Activated CD8-positive, alpha-beta memory T cell treated with anti-CD3 and anti-CD28 coated beads, Interleukin-2, amount 50 U/mL, for 48 hours (primary cell): ENCODE measurements at regions not wholly inside any gene's neighbourhood (a gene's known extent, or its start where the extent isn't known, plus 50 kb on each side); places are given as distances from the start of the nearest gene placed in this dataset.
A peak's percentile ranks its signal among the peaks of the same experiment; 100 is the strongest.
"Not testable (repeated sequence)": the region's sequence is repeated elsewhere in the genome, so short reads cannot be mapped to it uniquely, and the experiment has no call there.

Source experiments
- DNase-seq: peaks from one replicate; pipeline ENCODE4 v3.0.0-alpha.2; 2020

DNA sequence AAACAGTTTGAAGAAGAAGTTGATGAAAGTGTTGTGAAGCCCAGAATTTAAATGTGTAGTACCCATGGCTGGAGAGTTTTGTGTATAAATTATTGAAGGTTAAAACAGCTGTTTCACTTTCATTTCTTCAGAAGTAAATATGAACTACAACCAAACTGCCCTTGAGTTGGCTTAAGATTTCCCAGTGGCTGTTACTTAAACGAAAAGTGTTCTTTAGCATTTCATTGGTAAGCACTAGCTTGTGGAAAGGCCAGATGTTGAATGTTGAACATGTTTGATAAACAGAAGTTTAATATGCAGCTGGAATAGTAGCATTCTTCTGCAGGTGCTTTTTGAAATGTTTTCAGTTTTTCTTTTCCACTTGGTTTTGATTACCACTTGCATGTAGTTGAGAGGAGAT is 83.2 kb upstream of the TNRC6B start:
- DNase-seq: no peak

DNA sequence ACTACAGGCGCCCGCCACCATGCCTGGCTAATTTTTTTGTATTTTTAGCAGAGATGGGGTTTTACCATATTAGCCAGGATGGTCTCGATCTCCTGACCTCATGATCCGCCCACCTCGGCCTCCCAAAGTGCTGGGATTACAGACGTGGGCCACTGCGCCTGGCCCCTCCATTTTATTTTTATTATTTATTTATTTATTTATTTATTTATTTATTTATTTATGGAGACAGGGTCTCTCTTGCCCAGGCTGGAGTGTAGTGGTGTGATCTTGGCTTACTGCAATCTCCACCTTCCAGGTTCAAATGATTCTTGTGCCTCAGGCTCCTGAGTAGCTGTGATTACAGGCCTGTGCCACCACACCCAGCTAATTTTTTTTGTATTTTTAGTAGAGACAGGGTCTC is 77.8 kb upstream of the TNRC6B start:
- not testable (repeated sequence) for DNase-seq

DNA sequence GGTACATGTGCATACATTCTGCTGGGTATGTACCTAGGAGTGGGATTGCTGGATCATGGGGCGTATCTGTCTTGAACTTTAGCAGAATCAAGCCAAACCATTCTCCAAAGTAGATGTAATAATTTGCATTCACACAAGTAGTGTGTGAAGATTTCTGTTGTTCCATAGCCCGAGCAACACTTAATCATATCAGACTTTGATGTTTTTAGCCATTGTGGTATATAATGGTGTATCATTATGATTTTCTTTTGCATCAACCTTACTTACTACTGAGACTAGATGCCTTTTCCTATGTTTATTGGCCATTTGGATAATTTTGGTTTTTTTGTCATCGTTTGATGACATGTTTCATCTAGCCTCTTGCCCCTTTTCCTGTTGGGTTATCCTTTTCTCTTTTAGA is 72.0 kb upstream of the TNRC6B start:
- DNase-seq: no peak

DNA sequence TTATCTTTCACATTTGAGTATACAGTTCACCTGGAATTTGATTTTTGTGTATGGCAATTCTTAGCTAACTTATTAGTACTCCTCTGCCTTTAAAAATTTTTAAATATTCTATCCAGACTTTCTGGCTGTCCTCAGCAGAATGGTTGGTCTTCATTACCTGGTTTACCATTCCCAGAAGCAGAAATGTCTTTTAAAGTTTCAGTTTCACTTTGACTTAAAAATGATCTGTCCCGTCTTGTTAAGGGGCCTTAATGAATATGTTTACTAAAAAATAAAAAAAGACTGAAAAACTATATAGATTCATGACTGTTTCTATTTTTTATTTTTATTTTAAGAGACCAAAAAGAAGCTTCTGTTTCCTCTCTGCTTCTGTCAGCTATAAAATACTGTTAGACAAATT is 70.5 kb upstream of the TNRC6B start:
- no peak for DNase-seq

DNA sequence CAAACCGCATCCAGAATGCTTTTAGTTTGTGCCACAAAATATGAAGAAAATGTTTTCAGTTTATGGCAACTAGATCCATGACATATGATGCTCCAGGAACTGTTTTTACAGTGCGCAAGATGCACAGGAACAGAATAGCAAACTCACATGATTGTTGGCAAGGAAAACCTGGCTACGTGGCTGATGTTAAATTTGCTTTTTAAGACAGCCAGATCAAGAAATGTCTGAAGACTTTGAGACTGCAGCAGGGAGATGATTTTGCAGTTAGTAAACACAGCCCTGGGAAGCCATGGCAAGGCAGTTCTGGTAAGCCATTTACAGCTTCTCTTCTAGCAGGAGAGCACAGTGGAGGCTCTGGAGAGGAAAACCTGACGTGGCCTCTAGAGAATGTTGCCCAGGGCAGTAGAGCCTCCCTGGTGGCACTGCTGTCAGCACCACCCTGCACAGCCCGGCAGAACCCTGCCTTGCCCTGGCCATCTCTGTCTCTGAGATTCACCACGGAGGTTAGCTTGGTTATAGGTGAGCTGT is 69.8 kb upstream of the TNRC6B start:
- peak; percentile 61 for DNase-seq

DNA sequence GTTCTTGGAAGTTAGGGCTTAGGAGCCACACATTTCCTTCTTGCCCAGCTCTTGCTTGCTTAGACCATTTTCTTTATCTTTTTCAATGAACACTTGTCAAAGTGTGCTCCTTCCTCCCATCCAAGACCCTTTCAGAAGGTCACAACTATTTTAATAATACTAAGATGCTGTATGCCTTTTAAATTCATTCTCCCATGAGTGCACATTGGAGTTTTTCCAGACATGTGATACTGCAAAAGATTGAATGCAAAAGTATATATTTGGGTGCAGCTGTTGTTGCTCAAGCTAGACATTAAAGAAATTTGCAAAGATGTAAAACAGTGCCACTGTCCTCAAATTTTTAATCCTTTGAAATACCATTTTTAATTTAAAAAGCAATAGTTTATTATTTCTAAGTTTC is 69.3 kb upstream of the TNRC6B start:
- no peak for DNase-seq

DNA sequence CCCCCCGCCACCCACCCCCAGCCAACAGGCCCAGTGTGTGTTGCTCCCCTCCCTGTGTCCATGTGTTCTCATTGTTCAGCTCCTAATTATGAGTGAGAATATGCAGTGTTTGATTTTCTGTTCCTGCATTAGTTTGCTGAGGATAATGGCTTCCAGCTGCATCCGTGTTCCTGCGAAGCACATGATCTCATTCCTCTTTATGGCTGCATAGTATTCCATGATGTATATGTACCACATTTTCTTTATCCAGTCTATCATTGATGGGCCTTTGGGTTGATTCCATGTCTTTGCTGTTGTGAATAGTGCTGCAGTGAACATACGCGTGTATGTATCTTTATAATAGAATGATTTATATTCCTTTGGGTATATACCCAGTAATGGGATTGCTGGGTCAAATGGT is 68.8 kb upstream of the TNRC6B start:
- DNase-seq: not testable (repeated sequence)

DNA sequence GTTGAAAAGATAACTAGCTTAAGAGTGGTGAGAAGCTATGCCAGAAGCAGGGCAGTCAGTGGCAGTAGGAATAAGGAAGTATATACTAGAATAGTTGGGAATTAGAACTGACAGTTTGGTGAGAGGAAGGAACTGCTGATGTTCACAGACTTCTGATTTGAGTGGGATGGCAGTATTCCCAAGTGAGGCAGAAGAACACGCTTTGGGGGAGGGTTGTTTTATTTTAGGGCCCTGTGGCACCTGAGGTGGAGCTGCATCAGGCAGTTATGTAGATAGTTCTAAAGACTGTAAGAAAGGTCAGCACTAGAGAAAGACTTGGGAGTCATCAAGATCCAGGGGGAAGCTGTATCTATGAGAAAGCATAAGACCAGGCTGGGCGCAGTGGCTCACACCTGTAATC is 66.3 kb upstream of the TNRC6B start:
- no peak for DNase-seq

DNA sequence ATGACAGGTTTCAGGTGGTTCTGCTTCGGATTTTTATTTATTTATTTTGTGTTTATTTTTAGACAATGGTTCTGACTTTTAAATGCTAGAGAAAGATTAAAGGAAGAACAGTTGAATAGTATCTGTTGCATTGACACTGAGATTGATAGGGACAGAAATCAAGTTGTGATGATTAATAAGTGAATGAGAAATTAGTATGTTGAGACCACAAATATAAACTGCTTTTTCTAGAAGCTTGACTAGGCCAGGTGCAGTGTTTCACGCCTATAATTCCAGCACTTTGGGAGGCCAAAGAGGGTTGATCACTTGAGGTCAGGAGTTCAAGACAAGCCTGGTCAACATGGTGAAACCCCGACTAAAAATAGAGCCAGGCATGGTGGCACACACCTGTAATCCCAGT is 65.1 kb upstream of the TNRC6B start:
- no peak for DNase-seq

DNA sequence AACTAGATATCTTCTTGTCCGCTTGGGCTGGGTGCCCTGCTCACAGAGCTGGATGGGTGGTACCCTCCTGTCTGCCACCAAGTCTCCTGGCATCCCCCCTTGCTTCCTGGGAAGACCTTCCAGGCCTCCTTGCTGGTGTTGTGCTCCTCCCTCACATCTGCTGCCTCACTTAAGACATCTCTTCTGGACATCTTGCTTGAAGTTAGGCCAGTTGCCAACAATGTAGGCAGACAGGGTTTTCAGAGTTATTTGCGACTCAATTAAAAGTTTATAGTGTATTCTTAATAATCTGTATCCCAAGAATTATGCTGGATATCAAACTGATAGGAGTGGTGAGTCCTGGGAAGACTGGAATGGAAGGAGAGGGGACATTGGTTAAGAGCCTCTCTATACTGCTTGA is 64.0 kb upstream of the TNRC6B start:
- DNase-seq: no peak

DNA sequence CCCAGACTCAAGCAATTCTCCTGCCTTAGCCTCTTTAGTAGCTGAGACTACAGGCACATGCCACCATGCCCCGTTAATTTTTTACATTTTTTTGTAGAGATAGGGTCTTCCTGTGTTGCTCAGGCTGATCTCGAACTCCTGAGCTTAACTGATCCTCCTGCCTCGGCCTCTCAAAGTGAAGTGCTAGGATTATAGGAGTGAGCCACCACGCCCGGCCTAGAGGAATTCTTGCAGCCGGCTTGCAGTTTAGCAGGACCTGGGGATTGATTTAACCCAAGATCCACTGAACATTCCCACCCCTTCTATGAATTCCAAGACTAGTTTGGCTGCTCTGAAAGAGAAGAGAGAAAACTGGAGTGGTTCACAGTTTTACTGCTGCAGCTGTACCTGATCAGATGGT is 63.3 kb upstream of the TNRC6B start:
- no peak for DNase-seq

DNA sequence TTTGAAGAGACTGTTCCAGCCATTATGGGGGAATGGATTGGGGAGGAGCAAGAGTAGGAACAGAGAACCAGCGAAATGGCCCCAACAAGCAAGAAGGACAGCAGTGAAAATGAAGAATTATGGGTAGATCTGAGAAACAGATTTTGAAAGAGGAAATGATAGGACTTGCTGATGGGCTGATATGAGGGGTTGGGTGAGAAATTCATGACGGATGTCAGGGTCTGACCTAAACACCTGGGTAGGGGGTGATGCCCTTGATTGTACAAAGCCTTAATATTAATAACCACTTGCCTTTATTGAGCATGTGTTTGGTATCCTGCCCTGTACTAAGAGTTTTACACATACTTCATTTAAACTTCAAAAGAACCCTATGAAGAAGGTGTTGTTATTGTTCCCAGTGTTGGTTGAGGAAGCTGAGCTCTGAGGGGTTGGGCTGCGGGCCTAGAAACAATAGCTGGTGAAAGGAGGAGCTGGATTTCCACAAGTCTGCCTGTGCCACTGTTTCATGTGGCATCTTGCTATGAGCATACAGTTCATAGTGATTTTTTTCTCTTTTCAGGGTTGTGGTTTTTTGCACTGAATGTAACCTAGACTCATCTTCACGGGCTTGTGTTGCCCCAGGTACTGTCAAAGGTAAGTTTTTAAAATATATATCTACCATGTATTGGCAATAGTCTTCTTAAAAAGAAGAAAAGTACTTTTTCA is 61.1 kb upstream of the TNRC6B start:
- no peak for DNase-seq

DNA sequence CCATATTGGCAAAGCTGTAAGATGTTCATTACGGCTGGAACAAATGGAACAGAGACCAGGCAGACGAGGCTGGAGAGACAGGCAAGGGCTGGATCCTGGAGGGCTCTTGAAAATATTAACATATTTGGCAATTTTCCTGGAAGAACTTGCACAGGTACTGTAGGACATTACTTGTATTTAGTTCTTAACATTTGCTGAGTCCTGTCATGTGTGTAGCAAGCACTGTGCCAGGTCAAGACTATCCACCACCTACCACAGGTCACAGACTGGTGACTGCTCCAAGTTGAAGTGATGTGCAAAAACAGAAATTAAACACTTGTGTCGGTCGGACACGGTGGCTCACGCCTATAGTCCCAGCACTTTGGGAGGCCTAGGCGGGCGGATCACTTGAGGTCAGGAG is 58.7 kb upstream of the TNRC6B start:
- no peak for DNase-seq

DNA sequence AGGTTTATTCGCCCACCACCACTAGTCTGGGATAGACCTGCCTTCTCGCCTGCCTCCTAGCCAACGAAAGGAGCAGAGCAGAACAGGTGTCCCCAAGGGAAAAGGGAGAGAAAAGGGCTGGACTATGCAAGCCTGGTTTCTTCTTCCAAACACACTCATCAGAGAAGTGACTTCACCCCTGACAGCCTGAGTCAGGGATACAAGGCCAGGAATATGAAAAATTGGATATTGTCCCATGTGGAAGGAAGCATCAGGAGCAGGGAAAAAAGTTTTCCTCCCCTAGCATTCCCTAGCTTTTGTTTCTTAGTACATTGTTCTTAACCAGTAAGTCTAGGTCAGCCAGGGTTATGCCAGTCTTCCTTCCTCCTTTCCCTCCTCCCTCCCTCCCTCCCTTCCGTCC is 56.9 kb upstream of the TNRC6B start:
- no peak for DNase-seq

DNA sequence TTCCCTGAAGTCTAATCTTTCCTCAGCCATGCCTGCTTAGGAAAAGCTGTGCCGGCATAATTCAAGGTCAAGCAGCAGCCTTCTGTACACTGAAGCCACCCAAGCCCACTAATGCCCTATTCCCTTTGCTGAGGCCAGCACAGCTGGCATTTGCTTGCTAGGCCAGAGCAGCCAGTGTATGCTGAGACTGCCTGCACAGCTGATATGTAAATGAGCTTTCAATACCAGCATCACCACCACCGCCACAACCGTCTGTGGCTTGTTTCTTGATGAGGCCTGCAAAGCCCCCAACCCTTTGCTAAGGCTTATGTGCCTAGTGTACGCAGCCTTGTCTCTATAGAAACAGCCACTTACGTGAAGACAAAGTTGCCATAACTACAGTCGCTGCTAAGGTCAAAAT is 56.3 kb upstream of the TNRC6B start:
- no peak for DNase-seq

DNA sequence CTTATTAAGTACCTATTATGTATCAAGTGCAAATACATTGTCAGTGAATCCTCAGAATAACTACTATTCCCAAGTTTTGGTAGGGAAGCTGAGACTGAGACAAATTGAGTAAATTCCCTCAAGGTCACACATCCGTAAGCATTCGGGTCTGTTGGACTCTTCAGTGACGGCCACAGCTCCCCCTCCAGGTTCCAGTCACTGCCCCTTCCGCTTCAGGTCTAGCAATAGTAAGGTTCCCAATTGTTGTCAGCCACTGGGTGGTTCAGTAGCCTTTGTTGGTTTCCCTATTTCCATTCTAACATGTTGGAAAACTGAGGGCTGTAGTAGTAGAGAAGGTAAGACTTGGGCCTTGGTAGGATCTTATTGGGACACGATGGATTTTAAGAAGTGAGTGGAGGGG is 54.9 kb upstream of the TNRC6B start:
- no peak for DNase-seq

DNA sequence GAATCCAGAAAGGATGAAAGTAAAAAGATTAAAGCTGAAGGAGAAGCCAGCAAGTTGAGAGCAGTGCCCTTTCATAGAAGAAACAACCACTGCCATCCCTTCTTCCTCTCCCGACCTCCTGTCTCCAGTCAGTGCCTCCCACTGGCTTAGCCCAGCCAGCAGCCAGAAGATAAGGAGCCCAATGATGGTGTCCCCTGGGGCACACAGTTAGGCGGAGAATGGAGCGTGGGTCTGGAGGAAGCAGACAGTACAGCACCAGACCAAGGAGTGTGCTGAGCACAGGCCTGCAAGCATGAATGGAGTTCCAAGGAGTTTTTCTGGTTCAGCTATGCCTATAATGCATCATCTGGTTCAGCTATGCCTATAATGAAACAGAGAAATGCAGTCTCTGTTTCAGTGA is 54.3 kb upstream of the TNRC6B start:
- DNase-seq: no peak
